ENCODE measurements at regions not wholly inside any gene's neighbourhood (a gene's known extent, or its start where the extent isn't known, plus 50 kb on each side); places are given as distances from the start of the nearest gene placed in this dataset.

- no peaks in the 10 kb centered on the region for H3K27me3 ChIP-seq (ENCODE audit: control insufficient read depth, insufficient read depth, low read length)
- CTCF ChIA-PET, result no interaction called here
- no peak overlapping the region for H3K27ac ChIP-seq (ENCODE audit: low read depth, low read length)
- no peak overlapping the region for H3K4me3 ChIP-seq (ENCODE audit: low read depth, low read length)
- POLR2A ChIA-PET, result no interaction called here
- H3K9me3 ChIP-seq (ENCODE audit: control insufficient read depth, insufficient read depth, low read length), result peaks cover 40% of the 10 kb centered on the region
- TF ChIP-seq, protein P1, sequence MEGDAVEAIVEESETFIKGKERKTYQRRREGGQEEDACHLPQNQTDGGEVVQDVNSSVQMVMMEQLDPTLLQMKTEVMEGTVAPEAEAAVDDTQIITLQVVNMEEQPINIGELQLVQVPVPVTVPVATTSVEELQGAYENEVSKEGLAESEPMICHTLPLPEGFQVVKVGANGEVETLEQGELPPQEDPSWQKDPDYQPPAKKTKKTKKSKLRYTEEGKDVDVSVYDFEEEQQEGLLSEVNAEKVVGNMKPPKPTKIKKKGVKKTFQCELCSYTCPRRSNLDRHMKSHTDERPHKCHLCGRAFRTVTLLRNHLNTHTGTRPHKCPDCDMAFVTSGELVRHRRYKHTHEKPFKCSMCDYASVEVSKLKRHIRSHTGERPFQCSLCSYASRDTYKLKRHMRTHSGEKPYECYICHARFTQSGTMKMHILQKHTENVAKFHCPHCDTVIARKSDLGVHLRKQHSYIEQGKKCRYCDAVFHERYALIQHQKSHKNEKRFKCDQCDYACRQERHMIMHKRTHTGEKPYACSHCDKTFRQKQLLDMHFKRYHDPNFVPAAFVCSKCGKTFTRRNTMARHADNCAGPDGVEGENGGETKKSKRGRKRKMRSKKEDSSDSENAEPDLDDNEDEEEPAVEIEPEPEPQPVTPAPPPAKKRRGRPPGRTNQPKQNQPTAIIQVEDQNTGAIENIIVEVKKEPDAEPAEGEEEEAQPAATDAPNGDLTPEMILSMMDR (IDR thresholded peaks at IDR 0.05; ENCODE audit: low read depth, low read length), result no peak
- DNase-seq (ENCODE audit: low read depth, low spot score), result no peak
Observed at GRCh38 chr14:98707522-98707921, 564.5 kb downstream of the BCL11B start.

- DNase-seq (ENCODE audit: low read depth, low spot score), result no peak
- no peak overlapping the region for H3K27ac ChIP-seq (ENCODE audit: low read depth, low read length)
- H3K4me3 ChIP-seq (ENCODE audit: low read depth, low read length), result no peak overlapping the region
- ChIA-PET CTCF (no interaction called here), POLR2A (no interaction called here)
- TF ChIP-seq, protein P1 (IDR thresholded peaks at IDR 0.05; ENCODE audit: low read depth, low read length), result no peak
- no peaks in the 10 kb centered on the region for H3K27me3 ChIP-seq (ENCODE audit: control insufficient read depth, insufficient read depth, low read length)
- peaks cover 31% of the 10 kb centered on the region for H3K9me3 ChIP-seq (ENCODE audit: control insufficient read depth, insufficient read depth, low read length)
Observed at GRCh38 chr14:98708555-98708954, 563.4 kb downstream of the BCL11B start.

DNA sequence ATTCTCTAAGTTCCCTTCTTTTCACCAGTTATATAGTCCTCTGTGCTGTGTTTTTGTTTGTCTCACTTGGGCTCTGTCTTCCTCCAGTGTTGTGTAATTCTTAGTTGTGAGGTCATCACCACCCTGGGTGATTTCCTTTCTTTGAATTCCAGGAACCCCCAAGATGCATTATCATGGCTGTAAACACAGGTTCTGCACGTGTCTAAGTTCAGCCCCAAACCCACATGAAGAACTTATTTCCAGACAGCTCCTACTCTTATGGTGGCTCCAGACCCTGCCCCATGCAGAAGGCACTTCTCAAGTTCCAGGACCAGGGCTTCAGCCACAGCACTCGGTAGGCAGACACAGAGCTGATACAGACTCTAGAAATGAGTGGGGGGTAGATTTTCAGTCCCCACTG lies 560.5 kb downstream of the BCL11B start:
- no peak overlapping the region for H3K27ac ChIP-seq (ENCODE audit: low read depth, low read length)
- H3K27me3 ChIP-seq (ENCODE audit: control insufficient read depth, insufficient read depth, low read length), result no peaks in the 10 kb centered on the region
- H3K4me3 ChIP-seq (ENCODE audit: low read depth, low read length), result no peak overlapping the region
- ChIA-PET POLR2A (no interaction called here), CTCF (no interaction called here)
- DNase-seq (ENCODE audit: low read depth, low spot score), result no peak
- peaks cover 37% of the 10 kb centered on the region for H3K9me3 ChIP-seq (ENCODE audit: control insufficient read depth, insufficient read depth, low read length)
- TF ChIP-seq, protein P1 (IDR thresholded peaks at IDR 0.05; ENCODE audit: low read depth, low read length), result no peak

GRCh38 chr14:98714626-98715425 lies 557.2 kb downstream of the BCL11B start:
- Histone ChIP-seq H3K27me3 (ENCODE audit: control insufficient read depth, insufficient read depth, low read length) (no peaks in the 10 kb centered on the region), H3K9me3 (ENCODE audit: control insufficient read depth, insufficient read depth, low read length) (peaks cover 55% of the 10 kb centered on the region), H3K27ac (ENCODE audit: low read depth, low read length) (no peak overlapping the region), H3K4me3 (ENCODE audit: low read depth, low read length) (no peak overlapping the region)
- CTCF ChIA-PET, result no interaction called here
- TF ChIP-seq, protein P1 (IDR thresholded peaks at IDR 0.05; ENCODE audit: low read depth, low read length), result no peak
- no peak for DNase-seq (ENCODE audit: low read depth, low spot score)
- POLR2A ChIA-PET, result no interaction called here

- H3K27me3 ChIP-seq (ENCODE audit: control insufficient read depth, insufficient read depth, low read length), result no peaks in the 10 kb centered on the region
- H3K27ac ChIP-seq (ENCODE audit: low read depth, low read length), result no peak overlapping the region
- DNase-seq (ENCODE audit: low read depth, low spot score), result no peak
- H3K9me3 ChIP-seq (ENCODE audit: control insufficient read depth, insufficient read depth, low read length), result peaks cover 46% of the 10 kb centered on the region
- H3K4me3 ChIP-seq (ENCODE audit: low read depth, low read length), result no peak overlapping the region
- ChIA-PET CTCF (no interaction called here), POLR2A (no interaction called here)
- TF ChIP-seq, protein P1 (IDR thresholded peaks at IDR 0.05; ENCODE audit: low read depth, low read length), result no peak
Observed at GRCh38 chr14:98716133-98716532, 555.9 kb downstream of the BCL11B start.

Measured in AG04450 (cell line).